ENCODE measurements at regions not wholly inside any gene's neighbourhood (a gene's known extent, or its start where the extent isn't known, plus 50 kb on each side); places are given as distances from the start of the nearest gene placed in this dataset.

DNA sequence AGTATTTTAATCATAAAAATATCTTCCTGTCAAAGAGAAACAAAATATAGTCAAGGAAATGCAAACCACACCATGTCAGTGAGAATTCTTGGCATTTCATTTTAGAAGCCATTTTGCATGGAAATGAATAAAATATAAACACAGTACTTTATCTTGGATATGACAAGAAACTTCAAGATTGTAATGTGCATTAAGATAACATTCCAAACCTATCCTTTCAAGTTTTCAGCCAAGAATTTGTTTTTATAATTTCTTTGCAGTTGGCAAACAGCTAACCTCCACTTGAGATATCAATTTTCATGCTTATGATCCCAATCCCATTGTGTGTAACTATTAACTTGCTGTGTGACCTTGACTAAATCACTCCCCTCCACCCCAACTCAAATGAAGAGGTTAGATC is 59.3 kb upstream of the WT1 start:
- TF ChIP-seq, protein P1, sequence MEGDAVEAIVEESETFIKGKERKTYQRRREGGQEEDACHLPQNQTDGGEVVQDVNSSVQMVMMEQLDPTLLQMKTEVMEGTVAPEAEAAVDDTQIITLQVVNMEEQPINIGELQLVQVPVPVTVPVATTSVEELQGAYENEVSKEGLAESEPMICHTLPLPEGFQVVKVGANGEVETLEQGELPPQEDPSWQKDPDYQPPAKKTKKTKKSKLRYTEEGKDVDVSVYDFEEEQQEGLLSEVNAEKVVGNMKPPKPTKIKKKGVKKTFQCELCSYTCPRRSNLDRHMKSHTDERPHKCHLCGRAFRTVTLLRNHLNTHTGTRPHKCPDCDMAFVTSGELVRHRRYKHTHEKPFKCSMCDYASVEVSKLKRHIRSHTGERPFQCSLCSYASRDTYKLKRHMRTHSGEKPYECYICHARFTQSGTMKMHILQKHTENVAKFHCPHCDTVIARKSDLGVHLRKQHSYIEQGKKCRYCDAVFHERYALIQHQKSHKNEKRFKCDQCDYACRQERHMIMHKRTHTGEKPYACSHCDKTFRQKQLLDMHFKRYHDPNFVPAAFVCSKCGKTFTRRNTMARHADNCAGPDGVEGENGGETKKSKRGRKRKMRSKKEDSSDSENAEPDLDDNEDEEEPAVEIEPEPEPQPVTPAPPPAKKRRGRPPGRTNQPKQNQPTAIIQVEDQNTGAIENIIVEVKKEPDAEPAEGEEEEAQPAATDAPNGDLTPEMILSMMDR (IDR thresholded peaks at IDR 0.05): no peak
- TF ChIP-seq ELF1 (IDR thresholded peaks at IDR 0.05) (no peak), GATA2 (CRISPR knock-in tag; IDR thresholded peaks at IDR 0.05) (no peak), EZH2phosphoT487 (IDR thresholded peaks at IDR 0.05; ENCODE audit: borderline replicate concordance, low read depth) (no peak), USF2 (IDR thresholded peaks at IDR 0.05; ENCODE audit: borderline replicate concordance, low read depth, low read length) (no peak), SIN3A (IDR thresholded peaks at IDR 0.05; ENCODE audit: borderline replicate concordance, low read depth, low read length) (no peak), TAF1 (IDR thresholded peaks at IDR 0.05; ENCODE audit: borderline replicate concordance, low read depth, low read length) (no peak), JUND (IDR thresholded peaks at IDR 0.05) (no peak), EP300 (IDR thresholded peaks at IDR 0.05; ENCODE audit: borderline replicate concordance in 1 of 2, low read depth in 1 of 2, low read length in 1 of 2) (no peak), MXI1 (IDR thresholded peaks at IDR 0.05; ENCODE audit: low read depth, low read length) (no peak), CHD2 (IDR thresholded peaks at IDR 0.05; ENCODE audit: low read length, partially characterized antibody) (no peak), FOSL2 (IDR thresholded peaks at IDR 0.05; ENCODE audit: borderline replicate concordance, low read depth) (no peak), POLR2AphosphoS5 (IDR thresholded peaks at IDR 0.05; ENCODE audit: low read depth, low read length) (no peak)
- TF ChIP-seq, protein P2, sequence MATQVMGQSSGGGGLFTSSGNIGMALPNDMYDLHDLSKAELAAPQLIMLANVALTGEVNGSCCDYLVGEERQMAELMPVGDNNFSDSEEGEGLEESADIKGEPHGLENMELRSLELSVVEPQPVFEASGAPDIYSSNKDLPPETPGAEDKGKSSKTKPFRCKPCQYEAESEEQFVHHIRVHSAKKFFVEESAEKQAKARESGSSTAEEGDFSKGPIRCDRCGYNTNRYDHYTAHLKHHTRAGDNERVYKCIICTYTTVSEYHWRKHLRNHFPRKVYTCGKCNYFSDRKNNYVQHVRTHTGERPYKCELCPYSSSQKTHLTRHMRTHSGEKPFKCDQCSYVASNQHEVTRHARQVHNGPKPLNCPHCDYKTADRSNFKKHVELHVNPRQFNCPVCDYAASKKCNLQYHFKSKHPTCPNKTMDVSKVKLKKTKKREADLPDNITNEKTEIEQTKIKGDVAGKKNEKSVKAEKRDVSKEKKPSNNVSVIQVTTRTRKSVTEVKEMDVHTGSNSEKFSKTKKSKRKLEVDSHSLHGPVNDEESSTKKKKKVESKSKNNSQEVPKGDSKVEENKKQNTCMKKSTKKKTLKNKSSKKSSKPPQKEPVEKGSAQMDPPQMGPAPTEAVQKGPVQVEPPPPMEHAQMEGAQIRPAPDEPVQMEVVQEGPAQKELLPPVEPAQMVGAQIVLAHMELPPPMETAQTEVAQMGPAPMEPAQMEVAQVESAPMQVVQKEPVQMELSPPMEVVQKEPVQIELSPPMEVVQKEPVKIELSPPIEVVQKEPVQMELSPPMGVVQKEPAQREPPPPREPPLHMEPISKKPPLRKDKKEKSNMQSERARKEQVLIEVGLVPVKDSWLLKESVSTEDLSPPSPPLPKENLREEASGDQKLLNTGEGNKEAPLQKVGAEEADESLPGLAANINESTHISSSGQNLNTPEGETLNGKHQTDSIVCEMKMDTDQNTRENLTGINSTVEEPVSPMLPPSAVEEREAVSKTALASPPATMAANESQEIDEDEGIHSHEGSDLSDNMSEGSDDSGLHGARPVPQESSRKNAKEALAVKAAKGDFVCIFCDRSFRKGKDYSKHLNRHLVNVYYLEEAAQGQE (IDR thresholded peaks at IDR 0.05; ENCODE audit: low read depth, low read length): no peak
